Head of caudate nucleus (tissue), 42 donors: ENCODE measurements at regions not wholly inside any gene's neighbourhood (a gene's known extent, or its start where the extent isn't known, plus 50 kb on each side); places are given as distances from the start of the nearest gene placed in this dataset.

Source experiments
- DNase-seq, 42 donors: peaks; one replicate each; pipeline versions ENCODE4 v3.0.0 to v3.0.0-alpha.2; 2020 to 2021; ENCODE audit warnings: mixed read lengths in 7 of 42
- intact Hi-C: fragments of 100-400 bp; cut with DNase I; formaldehyde crosslinking; loops from one replicate; pipeline ENCODE4 v1.15.0; 2022

GRCh38 chr11:116505298-116506262 lies 267.2 kb downstream of the BUD13 start:
- peak in 1 of 42 donors; percentile 4 for DNase-seq
- intact Hi-C loops, result no loop called here

GRCh38 chr11:116504541-116505297 lies 268.1 kb downstream of the BUD13 start:
- intact Hi-C loops, result no loop called here
- DNase-seq, result peak in 2 of 42 donors; percentile 17 to 27

DNA sequence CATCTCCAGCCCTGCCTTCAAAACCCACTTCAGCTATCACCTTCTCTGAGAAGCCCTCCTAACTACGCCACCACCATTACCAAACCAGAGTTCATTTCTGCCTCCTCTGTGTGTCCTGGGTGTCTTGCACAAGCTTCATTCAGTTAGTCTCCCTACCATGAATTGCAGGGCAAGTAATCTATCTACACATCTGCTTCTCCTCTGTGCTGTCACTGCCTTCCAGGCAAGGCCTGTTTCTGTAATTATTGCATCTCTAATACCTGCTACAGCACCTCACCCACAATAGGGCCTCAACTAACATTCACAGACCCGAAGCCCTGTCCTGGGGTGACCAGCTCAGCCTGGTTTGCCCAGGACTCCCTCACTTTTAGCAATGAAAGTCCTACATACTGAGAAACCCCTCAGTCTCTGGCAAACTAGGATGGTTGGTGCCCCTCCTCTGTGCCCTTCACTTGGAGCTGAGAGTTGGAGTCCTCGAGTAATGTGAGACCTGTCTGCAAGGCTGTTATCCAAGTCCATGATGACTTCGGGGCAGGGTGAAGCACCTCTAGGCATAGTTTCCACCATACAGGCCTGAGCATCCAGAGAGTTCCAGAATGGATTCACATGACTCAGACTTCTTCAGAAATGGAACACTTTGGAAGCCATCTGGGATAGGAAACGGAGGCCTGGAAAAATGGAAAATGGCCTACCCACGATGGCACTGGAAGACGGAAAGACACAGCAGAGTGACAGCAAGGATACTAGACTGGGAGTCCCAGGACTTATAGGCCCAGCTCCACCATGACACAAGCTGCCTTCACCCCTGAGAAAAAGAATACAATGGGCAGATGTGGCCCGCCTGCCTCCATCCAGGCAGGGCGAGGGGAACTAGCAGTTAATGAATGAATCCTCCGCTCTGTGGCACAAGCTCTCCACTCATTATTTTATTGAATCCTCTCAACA lies 269.3 kb downstream of the BUD13 start:
- intact Hi-C loops, result no loop called here
- peak in 2 of 42 donors; percentile 13 to 23 for DNase-seq

DNA sequence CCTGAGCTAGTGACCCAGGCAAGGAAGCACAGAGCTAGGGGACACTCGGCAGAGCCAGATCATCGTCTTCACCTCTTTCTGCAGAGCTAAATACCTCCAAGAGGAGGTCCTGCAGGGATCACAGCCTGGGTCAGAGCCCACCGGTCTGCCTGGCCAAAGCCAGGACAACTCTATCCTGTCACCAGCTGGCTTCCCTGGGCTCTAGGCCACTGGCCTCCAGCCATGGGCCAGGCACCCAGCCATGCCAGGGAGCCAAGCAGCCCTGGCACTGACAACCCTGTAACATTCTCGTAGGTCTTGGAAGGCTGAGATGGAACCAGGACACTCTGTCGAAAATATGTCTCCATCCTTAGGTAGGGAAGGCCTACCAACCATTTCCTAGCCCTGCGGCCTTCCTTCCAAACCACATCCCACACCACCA lies 270.1 kb downstream of the BUD13 start:
- intact Hi-C loops, result no loop called here
- peak in 31 of 42 donors; percentile 8 to 66 (median 39) for DNase-seq

GRCh38 chr11:116501728-116502127 lies 271.1 kb downstream of the BUD13 start:
- peak in 2 of 42 donors; percentile 8 to 26 for DNase-seq
- intact Hi-C loops, result no loop called here

GRCh38 chr11:116500947-116501602 lies 271.7 kb downstream of the BUD13 start:
- intact Hi-C loops, result no loop called here
- peak in 19 of 42 donors; percentile 8 to 59 (median 29) for DNase-seq

- intact Hi-C loops, result no loop called here
- peak in 12 of 42 donors; percentile 7 to 47 (median 14) for DNase-seq
These were observed 272.5 kb downstream of the BUD13 start for GRCh38 chr11:116500026-116500946.

GRCh38 chr11:116499396-116500003 lies 273.3 kb downstream of the BUD13 start:
- peak; percentile 14 to 82 (median 60) for DNase-seq
- intact Hi-C loops, result no loop called here

GRCh38 chr11:116498161-116498560 lies 274.6 kb downstream of the BUD13 start:
- intact Hi-C loops, result no loop called here
- DNase-seq, result peak in 1 of 42 donors; percentile 18

DNA sequence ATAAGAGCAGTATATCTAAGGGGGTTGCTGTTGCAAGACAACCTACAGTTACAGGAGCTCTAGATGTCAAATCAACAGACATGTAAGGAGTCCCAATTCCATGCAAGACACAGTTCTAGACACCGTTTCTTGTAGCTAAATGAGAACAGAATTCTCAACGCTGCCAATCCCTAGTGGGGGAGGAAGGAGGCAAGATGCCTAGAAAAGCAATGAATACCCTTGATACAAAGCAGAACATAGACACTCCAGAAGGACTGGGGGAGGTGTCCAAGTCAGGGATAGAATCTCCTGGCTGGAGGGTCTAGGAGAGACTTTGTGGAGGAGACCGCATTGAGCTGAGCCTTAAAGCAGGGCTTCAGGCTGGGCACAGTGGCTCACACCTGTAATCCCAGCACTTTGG lies 280.2 kb downstream of the BUD13 start:
- intact Hi-C loops, result no loop called here

GRCh38 chr11:116488836-116489389 lies 283.9 kb downstream of the BUD13 start:
- intact Hi-C loops, result no loop called here
- DNase-seq, result no peak

More for the DNA sequence above, 280.2 kb downstream of the BUD13 start:
- DNase-seq, result no peak

GRCh38 chr11:116485425-116485824 lies 287.4 kb downstream of the BUD13 start:
- intact Hi-C loops, result no loop called here
- DNase-seq, result no peak

DNA sequence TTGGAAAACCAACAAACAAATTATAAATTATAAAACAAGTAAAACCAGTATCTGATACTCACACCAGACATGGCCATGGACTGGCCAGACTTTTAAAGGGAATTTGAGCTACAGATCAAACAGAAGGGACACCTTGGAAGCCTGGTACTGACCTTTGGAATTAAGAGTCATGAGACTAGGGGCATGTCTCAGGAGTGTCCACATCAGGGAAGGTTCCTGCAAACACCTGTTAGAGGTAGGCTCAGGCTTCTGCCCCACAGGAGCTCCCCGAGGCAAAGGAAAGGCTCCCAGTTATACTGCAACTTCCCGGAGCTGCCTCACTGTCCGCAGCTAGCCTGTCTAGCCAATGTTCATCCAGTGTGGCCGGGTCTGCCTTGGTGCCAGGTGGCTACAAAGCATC lies 290.1 kb downstream of the BUD13 start:
- intact Hi-C loops, result no loop called here
- DNase-seq, result no peak

GRCh38 chr11:116481126-116481675 lies 291.6 kb downstream of the BUD13 start:
- no peak for DNase-seq
- intact Hi-C loops, result no loop called here

DNA sequence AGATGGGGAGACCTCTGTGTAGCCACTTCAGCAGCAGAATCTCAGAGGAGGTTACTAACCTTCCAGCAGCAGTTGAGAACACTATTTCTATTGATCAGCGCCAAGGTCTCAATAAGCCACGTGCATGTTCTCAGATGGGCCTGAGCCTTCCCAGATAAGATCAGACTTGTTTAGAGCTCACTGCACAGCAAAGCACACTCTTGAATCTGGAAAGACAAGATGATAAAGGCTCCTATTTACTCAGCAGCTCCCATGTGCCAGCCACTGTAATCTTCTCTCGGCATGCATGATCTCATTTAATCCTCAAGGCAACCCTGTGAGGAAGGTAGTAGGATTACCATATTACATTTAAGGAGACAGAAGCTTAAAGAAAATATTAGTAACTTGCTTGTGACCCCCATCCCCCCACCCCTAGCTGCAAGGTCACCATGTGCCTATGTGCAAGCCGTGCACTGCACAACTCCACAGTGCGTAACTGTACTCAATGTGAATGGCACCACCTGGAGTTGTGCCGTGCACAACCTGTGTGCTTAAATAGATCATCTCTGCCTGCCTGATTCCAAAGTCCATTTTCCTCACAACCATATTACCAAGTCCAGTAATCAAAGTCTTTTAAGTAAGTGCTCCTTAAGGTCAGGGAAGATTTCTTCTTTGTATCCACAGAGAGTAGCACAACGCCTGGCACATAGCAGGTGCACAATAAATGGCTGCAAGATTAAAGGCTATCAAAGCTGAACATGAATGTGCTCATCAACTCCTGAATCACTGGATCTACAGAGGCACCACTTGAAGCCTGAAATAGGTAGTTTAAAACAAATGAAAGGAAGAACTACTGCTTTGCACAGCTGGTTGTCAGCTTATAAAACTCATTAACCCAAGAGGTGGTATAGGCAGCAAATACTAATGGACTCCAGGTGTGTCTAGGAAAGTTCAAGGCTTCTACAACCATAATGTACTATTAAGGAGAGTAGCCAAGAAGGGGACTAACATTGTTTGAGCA lies 293.8 kb downstream of the BUD13 start:
- DNase-seq, result no peak
- intact Hi-C loops, result no loop called here
